Keratinocyte (primary cell): ENCODE measurements at regions not wholly inside any gene's neighbourhood (a gene's known extent, or its start where the extent isn't known, plus 50 kb on each side); places are given as distances from the start of the nearest gene placed in this dataset.

Source experiments
- CTCF ChIP-seq, 3 experiments: IDR thresholded peaks in 1 of 3; conservative IDR thresholded peaks in 1 of 3; optimal IDR thresholded peaks in 1 of 3; 2 replicates in 2 of 3; 3 replicates in 1 of 3; pipeline versions ENCODE3 to v1.5.1; 2011; ENCODE audit warnings: low read length in 3 of 3, mild to moderate bottlenecking in 3 of 3, moderate library complexity in 2 of 3, control low read depth in 1 of 3, inconsistent platforms in 1 of 3; ENCODE audit not compliant: insufficient read depth in 2 of 3; ENCODE audit errors: extremely low read depth in 1 of 3
- EZH2 ChIP-seq: IDR thresholded peaks from one replicate; pipeline ENCODE4 v1.6.1; 2012; ENCODE audit warnings: inconsistent platforms, mild to moderate bottlenecking, low read length, moderate library complexity

- TF ChIP-seq CTCF (optimal IDR thresholded peaks at IDR 0.05 in 1 of 3, IDR thresholded peaks at IDR 0.05 in 1 of 3, conservative IDR thresholded peaks at IDR 0.05 in 1 of 3; ENCODE audit: extremely low read depth in 1 of 3, insufficient read depth in 2 of 3, low read length in 3 of 3) (no peak), EZH2 (no peak)
Measured at GRCh38 chr3:194760494-194761137, 74.9 kb downstream of the FAM43A start.
